DMS114 treated with DMSO at 0.1 percent for 48 hours (cell line): ENCODE measurements at regions not wholly inside any gene's neighbourhood (a gene's known extent, or its start where the extent isn't known, plus 50 kb on each side); places are given as distances from the start of the nearest gene placed in this dataset.
"Not testable (repeated sequence)": the region's sequence is repeated elsewhere in the genome, so short reads cannot be mapped to it uniquely, and the experiment has no call there.

Experiments
- DNase-seq: peaks from one replicate; lab custom pipeline; 2025; ENCODE audit not compliant: unreplicated experiment; lab: John Stamatoyannopoulos, UW

DNA sequence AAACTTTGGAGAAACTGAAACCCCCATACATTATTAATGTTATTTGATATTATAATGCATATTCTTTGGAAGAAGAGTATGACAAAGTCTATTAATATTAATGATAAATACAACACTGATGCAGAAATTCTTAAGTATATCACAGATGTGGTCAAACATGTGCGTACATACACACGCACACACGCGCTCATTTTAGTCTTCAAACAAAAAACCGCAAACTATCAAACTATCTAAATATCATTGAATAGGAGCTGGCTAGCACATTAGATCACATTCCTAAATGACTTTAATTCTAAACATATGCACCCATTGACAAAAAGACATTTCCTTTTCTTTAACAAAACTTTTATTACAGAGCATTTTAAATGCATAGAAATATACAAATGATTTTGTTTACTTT is 872.7 kb downstream of the SLC16A7 start:
- DNase-seq = no peak

DNA sequence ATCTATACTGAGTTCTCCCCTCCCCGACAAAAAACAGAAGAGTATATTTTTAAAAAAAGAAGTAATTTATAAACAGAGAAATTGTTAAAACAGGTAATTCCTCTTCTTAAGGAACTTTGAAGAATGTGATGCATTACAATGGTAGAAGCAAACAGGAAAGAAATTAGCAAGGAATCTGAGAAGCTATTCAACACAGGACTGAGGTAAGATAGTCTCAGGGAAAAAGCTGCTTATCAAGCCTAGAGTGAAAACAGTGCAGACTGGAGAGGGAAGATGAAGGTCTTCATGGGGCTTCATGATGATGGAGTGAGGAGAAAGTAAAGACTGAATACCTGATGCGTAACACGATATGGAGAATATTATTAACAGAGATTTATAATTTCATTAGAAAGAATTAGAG is 880.0 kb downstream of the SLC16A7 start:
- DNase-seq = no peak

DNA sequence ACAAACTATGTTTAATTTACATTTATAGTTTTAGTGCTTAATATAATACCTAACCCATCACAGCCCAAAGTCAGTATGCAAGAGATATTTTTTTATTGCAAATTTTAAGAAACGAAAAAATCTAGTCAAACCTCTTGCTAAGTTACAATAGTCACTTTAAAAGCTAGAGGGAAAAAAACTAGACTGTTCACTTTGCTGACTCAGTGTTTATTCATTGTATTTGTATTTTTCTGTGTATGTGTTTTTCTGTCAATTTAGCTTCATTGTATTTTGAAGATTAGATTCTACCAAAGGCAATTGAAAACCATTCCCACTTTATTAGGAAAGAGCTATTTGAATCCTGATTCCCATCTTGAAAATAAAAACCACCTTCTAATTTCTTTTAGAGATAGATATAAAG is 891.5 kb downstream of the SLC16A7 start:
- no peak for DNase-seq

DNA sequence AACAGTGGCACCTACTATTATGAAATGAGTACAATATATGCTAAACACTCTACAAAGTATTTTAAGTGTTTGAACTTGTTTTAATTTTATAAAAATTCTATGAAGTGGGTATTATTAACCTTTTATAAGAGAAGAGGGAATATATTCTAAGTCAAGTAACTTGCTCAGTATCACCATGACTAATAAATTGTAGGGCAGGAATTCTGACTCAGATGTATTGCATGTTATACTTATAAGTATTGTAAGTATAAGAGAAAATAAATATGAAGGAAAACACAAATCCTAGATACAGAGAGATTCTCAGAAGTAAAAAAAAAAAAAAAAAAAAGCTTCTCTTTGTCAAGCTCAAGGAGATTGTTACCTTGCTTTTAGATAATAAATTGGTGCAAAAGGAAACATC is 893.2 kb downstream of the SLC16A7 start:
- DNase-seq = no peak

DNA sequence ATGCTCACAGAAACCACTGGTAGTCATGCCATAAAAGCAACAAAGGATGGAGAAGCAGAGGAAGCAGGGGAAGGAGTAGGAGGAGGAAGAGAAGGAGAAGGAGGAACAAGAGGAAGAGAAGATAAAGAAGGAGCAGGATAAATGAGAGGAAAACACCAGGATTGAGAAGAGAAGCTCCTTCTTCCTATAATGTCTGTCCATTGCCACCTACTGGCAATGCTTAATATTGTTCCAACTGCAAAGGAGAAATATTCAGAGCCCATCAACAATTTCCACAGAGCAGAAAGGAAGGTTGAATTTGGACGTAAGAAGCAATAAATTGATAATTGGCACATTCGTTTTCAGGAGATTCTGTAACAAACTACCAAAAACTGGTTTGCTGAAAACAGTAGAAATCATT is 898.4 kb downstream of the SLC16A7 start:
- peak; percentile 23 for DNase-seq

DNA sequence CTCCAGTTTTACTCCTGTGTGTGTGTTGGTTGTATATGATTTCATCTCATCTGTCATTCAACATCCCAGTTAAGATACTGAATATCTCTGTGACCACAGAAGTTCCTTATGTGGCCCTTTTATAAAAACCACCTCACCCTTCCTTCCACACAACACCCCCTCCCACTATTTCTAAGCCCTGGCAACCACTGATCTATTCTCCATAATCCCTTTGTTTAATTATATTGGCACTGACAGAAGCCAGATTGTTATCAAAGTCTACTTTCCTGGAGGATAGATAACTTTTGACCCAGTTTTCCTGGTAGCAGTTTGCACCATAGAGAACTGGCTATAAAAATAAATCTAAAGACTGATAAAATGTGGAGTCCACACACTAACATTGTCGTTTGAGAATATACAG is 902.8 kb downstream of the SLC16A7 start:
- no peak for DNase-seq

DNA sequence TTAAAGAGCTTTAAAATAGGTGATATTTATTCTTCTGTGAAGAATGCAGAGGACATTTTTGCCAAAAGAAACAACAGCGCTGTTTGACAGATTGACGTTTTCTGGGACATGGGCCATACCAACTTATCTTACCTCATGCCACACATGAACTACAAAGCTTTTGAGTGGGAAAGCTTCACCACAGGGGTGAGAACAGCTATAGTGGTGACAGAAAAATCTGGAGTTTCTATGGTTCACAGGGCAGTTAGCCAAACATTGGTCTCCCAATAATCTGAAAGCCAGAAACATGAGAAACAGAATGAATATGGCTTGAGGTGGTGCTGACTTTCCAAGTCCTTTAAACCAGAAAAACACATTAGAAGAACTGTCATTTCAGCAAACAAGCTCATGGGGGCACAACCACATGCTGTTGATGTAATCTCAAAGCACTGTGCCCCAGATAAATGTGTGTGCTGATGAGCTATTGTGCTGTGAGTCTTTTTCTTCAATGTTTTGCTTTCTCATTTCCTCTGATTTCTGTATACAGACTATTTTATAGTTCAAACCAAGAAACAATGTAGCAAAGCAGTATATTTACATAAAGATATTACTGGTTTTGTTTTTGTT is 905.4 kb downstream of the SLC16A7 start:
- no peak for DNase-seq

DNA sequence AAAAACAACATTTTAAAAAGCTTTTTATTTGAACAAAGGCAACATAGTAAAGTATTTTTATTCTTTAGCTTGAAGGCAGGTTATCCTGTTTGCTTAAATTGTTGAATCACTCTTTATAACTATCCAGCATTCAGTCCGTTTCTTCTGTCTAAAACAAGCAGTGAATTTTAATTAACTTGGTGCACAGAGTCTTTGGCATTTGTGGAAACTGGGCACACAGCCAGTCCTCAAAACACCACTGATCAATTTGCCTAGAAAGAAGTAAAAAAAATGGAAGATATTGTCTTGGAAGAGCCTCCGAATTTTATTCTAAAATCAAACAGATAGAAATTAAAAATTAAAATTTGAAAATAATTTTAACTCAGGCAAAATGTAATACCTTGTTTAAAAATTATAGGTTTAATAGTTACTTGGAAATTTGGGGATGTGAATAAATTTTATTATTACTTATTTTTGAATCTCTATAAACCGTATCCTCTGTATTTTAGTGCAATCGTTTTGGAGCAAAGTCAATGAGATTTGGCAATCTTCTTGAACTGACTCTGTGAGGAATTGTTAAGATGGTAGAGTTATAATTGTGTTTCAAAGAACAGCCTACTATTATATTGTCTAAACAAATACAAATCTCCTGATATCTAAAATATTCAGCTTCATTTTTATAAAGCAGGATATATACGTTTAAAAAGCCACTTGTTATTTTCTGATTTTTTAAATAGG is 927.0 kb downstream of the SLC16A7 start:
- DNase-seq = no peak

DNA sequence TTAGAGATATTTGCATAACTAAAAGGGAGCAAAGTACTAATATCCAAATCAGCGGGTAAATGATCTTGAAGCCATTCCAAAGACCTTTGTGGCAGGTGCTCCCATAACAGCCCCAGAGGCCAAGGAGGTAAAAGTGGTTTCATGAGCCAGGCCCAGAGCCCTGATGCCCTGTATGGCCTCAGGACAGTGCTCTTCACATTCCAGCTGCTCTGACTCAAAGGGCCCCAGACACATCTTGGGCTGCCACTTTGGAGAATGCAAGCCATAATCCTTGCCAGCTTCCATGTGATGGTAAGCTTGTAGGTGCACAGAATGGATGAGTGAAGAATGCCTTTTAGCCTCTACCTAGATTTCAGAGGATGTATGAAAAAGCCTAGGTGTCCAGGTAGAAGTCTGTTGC is 933.4 kb downstream of the SLC16A7 start:
- DNase-seq = no peak

DNA sequence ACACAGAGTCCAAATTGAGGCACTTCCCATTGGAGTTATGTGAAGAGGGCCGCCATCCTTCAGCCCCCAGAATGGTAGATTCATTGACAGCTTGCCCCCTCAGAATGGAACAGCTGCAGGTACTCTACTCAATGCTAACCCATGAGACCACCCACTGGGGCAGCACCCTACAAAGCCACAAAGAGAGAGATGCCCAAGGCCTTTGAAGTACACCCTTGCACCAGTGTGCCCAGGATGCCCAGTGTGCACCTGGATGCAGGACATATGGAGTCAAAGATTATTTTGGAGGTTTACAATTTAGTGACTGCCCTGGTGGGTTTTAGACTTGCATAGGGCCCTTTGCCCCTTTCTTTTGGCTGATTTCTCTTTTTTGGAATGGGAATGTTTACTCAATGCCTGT is 933.9 kb downstream of the SLC16A7 start:
- no peak for DNase-seq

DNA sequence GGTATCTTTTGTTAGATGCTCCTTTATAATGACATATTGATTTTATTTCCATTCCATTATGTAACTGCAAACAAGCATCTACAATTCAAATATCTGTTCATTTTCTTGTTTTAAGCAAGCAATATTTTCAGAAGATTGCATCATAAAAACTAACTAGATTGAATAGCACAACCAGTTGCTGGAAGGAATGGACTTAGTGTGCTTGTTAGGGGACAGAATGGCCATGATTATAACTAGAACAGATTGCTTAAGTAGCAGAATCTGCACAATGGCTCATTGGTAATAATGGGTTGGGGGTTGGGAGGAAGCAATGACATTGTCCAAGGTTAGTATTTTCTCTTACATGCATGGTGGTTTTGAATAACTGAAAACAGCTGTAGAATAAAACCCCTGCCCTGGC is 939.5 kb downstream of the SLC16A7 start:
- no peak for DNase-seq

DNA sequence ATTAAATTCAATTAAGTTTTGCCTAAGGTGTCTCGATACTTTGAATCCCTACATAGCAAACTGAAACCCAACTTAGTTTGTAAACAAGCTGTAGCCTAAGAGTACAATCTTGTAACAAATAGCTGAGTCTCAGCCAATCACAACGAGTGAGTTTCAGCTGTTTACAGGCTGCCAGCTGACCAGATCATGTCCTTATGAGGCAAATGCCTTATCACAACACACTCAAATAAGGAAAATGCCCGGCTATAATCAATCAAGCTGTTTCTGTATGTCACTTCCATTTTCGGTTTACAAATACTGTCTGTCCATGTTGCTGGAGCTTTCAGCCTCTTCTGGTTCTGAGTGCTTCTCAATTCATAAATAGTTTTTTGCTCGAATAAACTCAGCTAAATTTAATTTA is 943.8 kb downstream of the SLC16A7 start:
- DNase-seq = no peak

DNA sequence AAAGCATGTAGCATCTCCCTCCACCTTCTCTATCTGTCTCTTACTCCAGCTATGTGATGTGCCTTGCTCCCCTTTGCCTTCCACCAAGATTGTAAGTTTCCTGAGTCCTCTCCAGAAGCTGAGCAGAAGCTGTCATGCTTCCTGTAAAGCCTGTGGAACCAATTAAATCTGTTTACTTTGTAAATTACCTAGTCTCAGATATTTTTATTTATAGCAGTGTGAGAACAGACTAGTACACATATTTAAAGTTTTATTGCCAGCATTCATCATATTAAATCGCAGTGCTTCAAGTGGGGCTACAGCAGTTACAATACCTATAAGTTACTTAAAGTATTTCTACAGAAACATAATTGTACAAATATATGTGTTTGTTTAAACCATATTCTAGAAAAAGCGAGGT is 973.1 kb downstream of the SLC16A7 start:
- DNase-seq = no peak

DNA sequence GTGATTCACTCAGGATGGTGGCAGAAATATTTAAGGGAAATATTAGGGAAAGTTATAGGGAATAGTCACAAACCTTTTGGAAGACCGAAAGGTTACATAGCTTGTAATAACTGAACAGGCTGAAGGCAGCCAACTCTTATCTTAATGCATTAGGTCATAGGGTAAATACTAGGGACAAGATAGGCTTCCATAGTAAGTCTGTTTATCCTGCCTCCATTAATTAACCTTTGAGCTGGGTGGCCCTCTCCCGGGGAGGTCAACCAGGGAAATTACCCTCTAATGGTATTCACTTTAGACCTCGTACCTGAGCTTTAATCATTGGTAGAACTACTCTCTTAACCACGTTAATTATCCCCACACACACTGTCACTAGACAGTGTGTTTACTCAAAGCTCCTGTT is 981.8 kb downstream of the SLC16A7 start:
- no peak for DNase-seq

DNA sequence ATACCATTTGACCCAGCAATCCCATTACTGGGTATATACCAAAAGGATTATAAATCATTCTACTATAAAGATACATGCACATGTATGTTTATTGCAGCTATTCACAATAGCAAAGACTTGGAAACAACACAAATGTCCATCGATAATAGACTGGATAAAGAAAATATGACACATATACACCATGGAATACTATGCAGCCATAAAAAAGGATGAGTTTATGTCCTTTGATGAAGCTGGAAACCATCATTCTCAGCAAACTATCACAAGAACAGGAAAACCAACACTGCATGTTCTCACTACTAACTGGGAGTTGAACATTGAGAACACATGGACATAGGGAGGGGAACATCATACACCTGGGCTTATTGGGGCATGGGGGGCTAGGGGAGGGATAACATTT is 991.8 kb downstream of the SLC16A7 start:
- not testable (repeated sequence) for DNase-seq

DNA sequence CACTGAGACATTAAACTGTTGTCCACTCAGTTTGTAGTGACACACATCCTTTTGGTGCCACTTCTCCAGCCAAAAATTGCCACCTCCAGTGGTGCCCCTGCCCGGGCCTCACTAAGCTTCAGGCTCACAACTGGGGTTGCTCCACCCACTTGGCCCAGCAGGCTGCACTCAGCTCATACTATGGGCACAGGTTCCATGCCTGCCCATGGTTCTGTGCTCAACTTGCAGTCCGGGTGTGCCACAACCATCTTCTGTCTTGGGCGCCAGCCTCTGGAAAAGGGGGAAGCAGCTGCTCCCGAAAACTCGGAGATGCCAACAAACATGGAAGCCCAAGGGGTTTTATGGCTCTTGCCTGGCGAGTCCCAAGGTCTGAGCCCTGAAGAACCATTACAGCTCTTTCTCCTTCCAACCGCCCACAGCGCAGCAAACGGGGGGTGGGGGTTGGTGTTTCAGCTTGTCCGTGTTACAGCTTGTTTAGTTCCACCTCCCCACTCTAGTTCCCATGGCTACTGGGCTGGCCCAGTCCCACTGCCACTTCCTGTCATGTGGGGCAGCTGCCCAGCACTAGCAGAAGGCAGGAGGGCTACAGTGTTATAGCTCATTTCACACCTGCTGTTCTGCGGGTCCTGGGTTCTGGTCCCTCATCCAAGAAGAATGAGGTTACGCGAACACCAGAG is 998.3 kb downstream of the SLC16A7 start:
- DNase-seq = no peak

DNA sequence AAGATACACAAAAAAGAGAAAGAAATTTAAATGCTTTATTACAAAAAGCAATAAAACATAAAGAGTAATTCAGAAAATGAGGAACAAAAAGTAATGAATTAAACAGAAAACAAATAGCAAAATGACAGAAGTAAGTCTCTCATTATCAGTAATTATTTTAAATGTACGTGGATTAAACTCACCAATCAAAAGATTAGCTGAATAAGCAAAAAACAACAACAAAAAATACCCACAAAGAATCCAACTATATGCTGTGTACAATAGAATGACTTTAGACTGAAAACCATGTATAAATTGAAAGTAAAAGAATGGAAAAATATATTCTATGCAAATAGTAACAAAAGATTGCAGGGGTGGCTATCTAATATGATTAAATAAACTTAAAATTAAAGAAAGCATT is 1006.8 kb downstream of the SLC16A7 start:
- DNase-seq = no peak

DNA sequence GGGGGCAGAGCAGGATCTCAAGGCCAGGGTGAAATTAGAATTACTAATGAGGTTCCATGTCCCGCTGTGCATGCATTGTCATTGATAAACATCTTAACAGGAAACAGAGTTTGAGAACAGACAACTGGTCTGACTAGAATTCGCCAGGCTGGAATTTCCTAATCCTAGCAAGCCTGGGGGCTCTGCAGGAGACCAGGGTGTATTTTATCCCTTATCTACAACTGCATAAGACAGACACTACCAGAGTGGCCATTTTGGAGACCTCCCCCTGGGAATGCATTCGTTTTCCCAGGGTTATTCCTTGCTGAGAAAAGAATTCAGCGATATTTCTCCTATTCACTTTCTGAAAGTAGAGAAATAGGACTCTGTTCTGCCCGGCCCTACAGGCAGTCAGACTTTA is 1007.6 kb downstream of the SLC16A7 start:
- not testable (repeated sequence) for DNase-seq

DNA sequence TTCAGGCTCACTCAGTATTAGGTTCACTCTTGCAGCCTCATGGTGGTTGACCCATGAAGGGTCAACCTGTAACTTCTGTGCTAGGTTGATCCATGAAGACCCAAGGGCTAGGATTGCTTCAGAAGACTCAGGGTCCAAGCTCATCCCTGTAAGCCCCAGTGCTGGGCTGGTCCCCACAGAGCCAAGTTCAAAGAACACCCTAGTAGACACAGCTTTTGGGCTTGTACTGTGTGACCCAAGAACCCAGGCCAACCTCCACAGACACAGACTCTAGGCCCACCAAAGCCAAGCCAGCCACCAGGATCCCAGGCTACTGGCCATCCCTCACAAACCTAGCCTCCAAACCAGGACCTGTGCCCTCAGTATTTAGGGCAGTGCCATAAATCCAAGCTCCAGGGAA is 1020.6 kb downstream of the SLC16A7 start:
- no peak for DNase-seq

DNA sequence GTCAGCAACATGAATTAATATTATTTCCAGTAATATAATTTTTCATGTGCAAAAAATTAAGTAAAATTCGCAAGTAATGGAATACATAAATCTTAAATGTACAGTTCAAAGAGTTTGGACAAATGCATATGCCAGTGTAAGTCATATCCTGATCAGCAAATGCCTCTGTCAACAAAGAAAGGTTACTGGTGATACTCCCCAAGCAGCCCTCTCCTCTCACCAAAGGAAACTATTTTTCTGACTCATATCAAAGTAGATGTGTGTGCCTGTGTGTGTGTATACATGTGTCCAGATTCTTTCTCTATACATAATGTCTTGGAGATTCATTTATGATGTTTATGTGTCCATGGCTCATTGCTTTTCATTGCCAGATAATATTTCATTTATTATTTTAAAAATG is 1035.0 kb downstream of the SLC16A7 start:
- DNase-seq = no peak

DNA sequence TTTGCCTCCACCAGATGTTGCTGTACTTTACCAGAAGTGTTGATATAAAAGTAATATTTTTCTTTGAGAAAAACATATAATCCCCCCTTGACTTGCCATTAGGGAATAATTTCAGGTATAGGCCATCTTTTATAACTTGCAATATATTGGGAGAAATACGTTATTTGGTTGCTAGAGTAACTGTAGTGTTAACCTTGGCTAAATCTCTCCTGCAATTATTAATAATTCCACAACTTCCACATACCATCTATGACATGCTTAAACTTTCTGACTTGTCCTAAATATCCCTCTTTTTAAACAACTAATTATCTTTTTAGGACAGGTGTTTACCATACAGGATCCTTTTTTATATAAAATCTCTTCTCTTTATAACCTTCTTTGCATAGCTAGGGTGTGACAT is 1048.2 kb downstream of the SLC16A7 start:
- DNase-seq = no peak

DNA sequence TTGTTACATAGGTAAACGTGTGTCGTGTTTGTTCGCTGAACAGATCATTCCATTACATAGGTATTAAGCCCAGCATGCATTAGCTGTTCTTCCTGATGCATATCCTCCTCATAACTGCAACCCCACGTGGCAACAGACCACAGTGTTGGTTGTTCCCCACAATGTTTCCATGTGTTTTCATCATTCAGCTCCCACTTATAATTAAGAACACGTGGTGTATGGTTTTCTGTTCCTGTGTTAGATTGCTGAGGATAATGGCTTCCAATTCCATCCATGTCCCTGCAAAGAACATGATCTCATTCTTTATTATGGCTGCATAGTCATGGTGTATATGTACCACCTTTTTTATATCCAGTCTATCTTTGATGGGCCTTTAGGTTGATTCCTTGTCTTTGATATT is 1071.1 kb downstream of the SLC16A7 start:
- no peak for DNase-seq

DNA sequence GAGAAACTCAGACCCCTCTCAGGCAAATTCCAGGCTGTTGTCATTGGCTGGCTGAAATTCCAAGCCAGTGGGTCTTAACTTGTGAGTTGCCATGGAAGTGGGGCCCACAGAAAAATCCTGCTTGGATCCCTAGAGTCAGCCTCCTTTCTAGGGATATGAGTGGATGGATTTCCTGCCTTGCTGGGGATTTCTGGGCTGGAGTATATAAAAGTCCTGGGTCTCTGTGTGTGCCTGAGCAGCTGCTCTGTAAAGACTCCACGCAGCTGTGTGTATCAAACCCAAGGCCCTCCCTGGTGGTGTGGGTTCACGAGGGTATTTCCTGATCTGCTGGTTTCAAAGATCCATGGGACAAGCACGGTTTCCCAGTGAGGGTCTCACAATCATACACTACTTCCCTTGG is 1077.1 kb downstream of the SLC16A7 start:
- DNase-seq = no peak
